ENCODE measurements at regions not wholly inside any gene's neighbourhood (a gene's known extent, or its start where the extent isn't known, plus 50 kb on each side); places are given as distances from the start of the nearest gene placed in this dataset.

DNA sequence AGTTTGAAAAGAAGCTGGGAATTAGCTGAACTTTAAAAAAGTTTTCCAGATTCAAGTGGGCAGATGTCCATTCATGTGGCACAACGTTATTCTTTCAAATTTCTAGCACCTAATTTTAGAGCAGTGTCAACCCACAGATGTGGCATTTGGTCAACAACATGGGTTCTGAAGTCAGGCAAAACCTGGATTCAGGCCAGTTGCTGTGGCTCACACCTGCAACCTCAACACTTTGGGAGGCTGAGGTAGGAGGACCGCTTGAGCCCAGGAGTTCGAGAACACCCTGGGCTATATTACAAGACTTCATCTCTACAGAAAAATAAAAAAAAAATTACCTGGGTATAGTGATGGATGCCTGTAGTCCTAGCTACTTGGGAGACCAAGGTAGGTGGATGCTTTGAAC is 380.2 kb upstream of the SALL1 start:
- TF ChIP-seq CTCF (IDR thresholded peaks at IDR 0.05) (no peak), POLR2A (IDR thresholded peaks at IDR 0.05) (no peak), POLR2AphosphoS5 (IDR thresholded peaks at IDR 0.05) (no peak)
- no peaks in the 10 kb centered on the region for H3K36me3 ChIP-seq

GRCh38 chr16:51527349-51527748 is 376.3 kb upstream of the SALL1 start:
- Histone ChIP-seq H3K9me3 (peaks cover 0 to 5% of the 10 kb centered on the region in 2 donors), H3K27me3 (no peaks in the 10 kb centered on the region), H3K4me3 (no peak overlapping the region), H3K27ac (no peak overlapping the region), H3K4me1 (no peaks in the 10 kb centered on the region), H3K36me3 (no peaks in the 10 kb centered on the region)
- intact Hi-C loops (cut with DNase I; ENCODE audit: low total_unique reads), result no loop called here
- TF ChIP-seq POLR2AphosphoS5 (IDR thresholded peaks at IDR 0.05) (no peak), POLR2A (IDR thresholded peaks at IDR 0.05) (no peak), CTCF (IDR thresholded peaks at IDR 0.05) (no peak)
- DNase-seq (ENCODE audit: low spot score in 2 of 2), result no peak

More for the DNA sequence above, 380.2 kb upstream of the SALL1 start:
- Histone ChIP-seq H3K27ac (no peak overlapping the region), H3K4me1 (no peaks in the 10 kb centered on the region), H3K27me3 (no peaks in the 10 kb centered on the region), H3K9me3 (no peaks in the 10 kb centered on the region), H3K4me3 (no peak overlapping the region)
- no peak for DNase-seq (ENCODE audit: low spot score in 2 of 2)
- intact Hi-C loops (cut with DNase I; ENCODE audit: low total_unique reads), result no loop called here

- intact Hi-C loops (cut with DNase I; ENCODE audit: low total_unique reads), result no loop called here
- no peak overlapping the region for H3K27ac ChIP-seq
- DNase-seq (ENCODE audit: low spot score in 2 of 2), result no peak
These were observed 375.6 kb upstream of the SALL1 start for GRCh38 chr16:51526621-51527020.

GRCh38 chr16:51524555-51525373 is 373.7 kb upstream of the SALL1 start:
- Histone ChIP-seq H3K27me3 (no peaks in the 10 kb centered on the region), H3K27ac (no peak overlapping the region), H3K9me3 (peaks cover 0 to 12% of the 10 kb centered on the region in 2 donors), H3K4me1 (no peaks in the 10 kb centered on the region), H3K36me3 (no peaks in the 10 kb centered on the region), H3K4me3 (no peak overlapping the region)
- intact Hi-C loops (cut with DNase I; ENCODE audit: low total_unique reads), result no loop called here
- no peak for TF ChIP-seq POLR2A (IDR thresholded peaks at IDR 0.05)
- no peak for DNase-seq (ENCODE audit: low spot score in 2 of 2)

More at GRCh38 chr16:51526621-51527020, 375.6 kb upstream of the SALL1 start:
- Histone ChIP-seq H3K9me3 (peaks cover 0 to 12% of the 10 kb centered on the region in 2 donors), H3K4me1 (no peaks in the 10 kb centered on the region), H3K4me3 (no peak overlapping the region), H3K27me3 (no peaks in the 10 kb centered on the region), H3K36me3 (no peaks in the 10 kb centered on the region)
- TF ChIP-seq CTCF (IDR thresholded peaks at IDR 0.05) (no peak), POLR2AphosphoS5 (IDR thresholded peaks at IDR 0.05) (no peak), POLR2A (IDR thresholded peaks at IDR 0.05) (no peak)

- peaks cover 0 to 12% of the 10 kb centered on the region in 2 donors for H3K9me3 ChIP-seq
- no peak overlapping the region for H3K27ac ChIP-seq
- DNase-seq (ENCODE audit: low spot score in 2 of 2), result no peak
- intact Hi-C loops (cut with DNase I; ENCODE audit: low total_unique reads), result no loop called here
- H3K36me3 ChIP-seq, result no peaks in the 10 kb centered on the region
- H3K4me1 ChIP-seq, result no peaks in the 10 kb centered on the region
- H3K4me3 ChIP-seq, result no peak overlapping the region
- no peaks in the 10 kb centered on the region for H3K27me3 ChIP-seq
- TF ChIP-seq CTCF (IDR thresholded peaks at IDR 0.05) (no peak), POLR2AphosphoS5 (IDR thresholded peaks at IDR 0.05) (no peak), POLR2A (IDR thresholded peaks at IDR 0.05) (no peak)
These were observed 373.0 kb upstream of the SALL1 start for GRCh38 chr16:51524070-51524469.

Data from breast epithelium (tissue), 4 donors.